ENCODE measurements at regions not wholly inside any gene's neighbourhood (a gene's known extent, or its start where the extent isn't known, plus 50 kb on each side); places are given as distances from the start of the nearest gene placed in this dataset.

- TF ChIP-seq ATF3 (IDR thresholded peaks at IDR 0.05; ENCODE audit: borderline replicate concordance, extremely low read depth, low read depth, low read length), result no peak
Measured at GRCh38 chr16:86126891-86127290, 227.9 kb downstream of the IRF8 start (continued).

DNA sequence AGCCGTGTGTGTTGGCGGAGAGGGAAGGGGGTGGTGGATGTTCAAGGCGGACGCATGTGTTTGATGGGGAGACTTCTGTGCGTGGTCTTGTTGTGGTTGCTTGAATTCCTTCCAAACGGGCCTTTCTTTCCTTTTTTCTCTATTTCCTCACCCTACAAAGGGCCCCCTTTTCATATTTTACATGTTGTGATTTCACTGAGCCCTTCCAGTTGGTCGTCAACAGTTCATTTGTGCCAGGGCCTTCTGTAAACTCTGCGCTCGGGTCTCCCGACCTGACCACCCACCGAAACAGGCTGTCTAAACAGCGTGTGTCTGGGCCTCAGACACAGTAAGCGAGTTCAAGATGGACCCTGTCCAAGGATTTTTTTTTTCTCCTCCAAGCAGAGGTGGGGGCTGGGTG is 228.4 kb downstream of the IRF8 start:
- FAIRE-seq, result no peak
- CTCF ChIA-PET, result interaction anchor here (0.8 kb wide), 1 partner anchor 13 kb away, joined by 4 read pairs; no protein-coding TSS in a partner anchor
- no peaks in the 10 kb centered on the region for H4K20me1 ChIP-seq (ENCODE audit: control insufficient read depth, insufficient read depth)
- H3K4me2 ChIP-seq (ENCODE audit: control insufficient read depth, insufficient read depth), result no peak overlapping the region
- POLR2A ChIA-PET, result no interaction called here
- BruUV-seq (replicated peaks), result no TSS peak
- H3K4me1 ChIP-seq (ENCODE audit: control insufficient read depth, insufficient read depth, low read length), result no peaks in the 10 kb centered on the region
- 43% methylated on average over 12 of the region's 13 CpGs for WGBS (ENCODE audit: insufficient coverage, insufficient replicate concordance, low lambda C conversion rate, missing lambda C conversion rate)
- TF ChIP-seq CHD1 (IDR thresholded peaks at IDR 0.05; ENCODE audit: low read depth, low read length) (no peak), NFIC (IDR thresholded peaks at IDR 0.05; ENCODE audit: low read depth, low read length) (no peak), LARP7 (IDR thresholded peaks at IDR 0.05) (no peak), IRF5 (IDR thresholded peaks at IDR 0.05; ENCODE audit: borderline replicate concordance) (no peak), FOS (IDR thresholded peaks at IDR 0.05; ENCODE audit: borderline replicate concordance, extremely low read depth, insufficient read length) (no peak), JUNB (IDR thresholded peaks at IDR 0.05) (no peak), NR2C1 (IDR thresholded peaks at IDR 0.05) (no peak), RAD51 (IDR thresholded peaks at IDR 0.05) (no peak), BMI1 (IDR thresholded peaks at IDR 0.05; ENCODE audit: borderline replicate concordance) (no peak), ZSCAN29 (IDR thresholded peaks at IDR 0.05) (no peak), KAT2A (conservative IDR thresholded peaks at IDR 0.05; ENCODE audit: control insufficient read depth, low read depth, low read length) (no peak), RAD21 (IDR thresholded peaks at IDR 0.05; ENCODE audit: insufficient read depth, low read depth, low read length) (no peak), SMAD5 (IDR thresholded peaks at IDR 0.05; ENCODE audit: low read depth) (no peak), ZNF217 (IDR thresholded peaks at IDR 0.05) (no peak), NFYB (IDR thresholded peaks at IDR 0.05; ENCODE audit: insufficient read depth, low read depth, low read length) (no peak)
- H3K36me3 ChIP-seq (ENCODE audit: control insufficient read depth in 2 of 2, insufficient read depth in 2 of 2, low read length in 1 of 2), result no peaks in the 10 kb centered on the region
- DNase-seq (ENCODE audit: low read depth, low spot score), result no peak
- RAD21 ChIA-PET (ENCODE audit: unreplicated experiment), result no interaction called here
- in situ Hi-C loops (cut with MboI), result no loop called here
- H3K79me2 ChIP-seq (ENCODE audit: control insufficient read depth, insufficient read depth, low read length), result no peaks in the 10 kb centered on the region
- no peak overlapping the region for H2AFZ ChIP-seq (ENCODE audit: control insufficient read depth, low read depth, low read length)
- intact Hi-C loops (cut with micrococcal nuclease; ENCODE audit: unreplicated experiment), result no loop called here
- H3K27ac ChIP-seq (ENCODE audit: control insufficient read depth, insufficient read depth), result no peak overlapping the region
- SMC1A ChIA-PET (ENCODE audit: uncharacterized antibody, unreplicated experiment), result no interaction called here
- H3K9me3 ChIP-seq (replicated peaks; ENCODE audit: control insufficient read depth, insufficient read depth, low read length), result no peaks in the 10 kb centered on the region
- H3K9ac ChIP-seq (ENCODE audit: control insufficient read depth, insufficient read depth, low read length), result no peak overlapping the region
- no peak for ATAC-seq
- H3K27me3 ChIP-seq (replicated peaks in 1 of 2; ENCODE audit: control insufficient read depth in 2 of 2, insufficient read depth in 2 of 2, low read length in 1 of 2), result peaks cover 0 to 4% of the 10 kb centered on the region in 2 experiments; a peak in 1 of 4 replicates
- no peak overlapping the region for H3K4me3 ChIP-seq

Data from GM12878 (cell line).